HG02763 (cell line): ENCODE measurements at regions not wholly inside any gene's neighbourhood (a gene's known extent, or its start where the extent isn't known, plus 50 kb on each side); places are given as distances from the start of the nearest gene placed in this dataset.

Source experiments
- ATAC-seq: cut with Tn5 transposase; IDR thresholded peaks from one replicate; pipeline ENCODE4 v1.9.1; 2021; ENCODE audit warnings: mild to moderate bottlenecking, moderate library complexity; ENCODE audit not compliant: unreplicated experiment

GRCh38 chr16:51359141-51359955 is 208.3 kb upstream of the SALL1 start:
- no peak for ATAC-seq

GRCh38 chr16:51357839-51358238 is 206.8 kb upstream of the SALL1 start:
- no peak for ATAC-seq

- no peak for ATAC-seq
These were observed 204.8 kb upstream of the SALL1 start for GRCh38 chr16:51355875-51356274.

- no peak for ATAC-seq
These were observed 204.1 kb upstream of the SALL1 start for GRCh38 chr16:51355195-51355594.

GRCh38 chr16:51353055-51353454 is 202.0 kb upstream of the SALL1 start:
- ATAC-seq, result no peak

DNA sequence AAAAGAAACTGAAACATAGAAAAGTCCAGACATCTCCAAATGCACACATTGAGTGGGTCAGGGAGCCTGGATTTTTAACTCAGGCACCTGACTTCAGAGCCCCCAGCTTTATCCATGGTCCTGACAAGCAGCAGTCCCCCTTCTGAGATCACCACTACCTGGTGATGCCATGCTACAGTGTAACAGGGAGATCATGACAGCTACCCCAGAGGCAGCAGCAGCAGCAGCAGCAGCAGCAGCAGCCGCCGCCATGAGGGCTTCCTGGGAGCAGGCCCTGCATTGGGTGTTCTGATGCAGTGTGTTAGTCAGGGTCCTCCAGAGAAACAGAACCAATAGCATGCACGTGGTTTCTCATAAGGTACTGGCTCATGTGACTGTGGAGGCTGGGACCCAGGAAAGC is 198.6 kb upstream of the SALL1 start:
- ATAC-seq, result no peak

DNA sequence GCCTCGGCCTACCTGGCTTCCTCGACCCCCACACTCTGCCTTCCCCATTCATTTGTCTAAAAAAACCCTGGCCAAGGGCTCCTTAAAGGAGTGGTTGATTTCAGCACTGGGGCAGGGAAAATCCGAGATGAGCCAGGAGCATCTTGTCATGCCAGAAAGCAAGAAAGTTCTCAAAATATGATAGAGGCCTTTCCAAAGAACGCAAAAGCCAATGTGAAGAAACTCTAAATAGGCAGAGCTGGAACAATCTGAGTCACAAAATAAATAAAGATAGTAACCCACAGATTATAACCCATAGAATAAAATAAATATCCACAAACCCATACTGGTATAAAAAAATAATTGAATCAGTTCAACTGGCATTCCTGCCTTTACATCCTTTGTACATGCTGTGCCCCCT is 192.3 kb upstream of the SALL1 start:
- no peak for ATAC-seq

GRCh38 chr16:51341204-51341603 is 190.1 kb upstream of the SALL1 start:
- ATAC-seq, result no peak

DNA sequence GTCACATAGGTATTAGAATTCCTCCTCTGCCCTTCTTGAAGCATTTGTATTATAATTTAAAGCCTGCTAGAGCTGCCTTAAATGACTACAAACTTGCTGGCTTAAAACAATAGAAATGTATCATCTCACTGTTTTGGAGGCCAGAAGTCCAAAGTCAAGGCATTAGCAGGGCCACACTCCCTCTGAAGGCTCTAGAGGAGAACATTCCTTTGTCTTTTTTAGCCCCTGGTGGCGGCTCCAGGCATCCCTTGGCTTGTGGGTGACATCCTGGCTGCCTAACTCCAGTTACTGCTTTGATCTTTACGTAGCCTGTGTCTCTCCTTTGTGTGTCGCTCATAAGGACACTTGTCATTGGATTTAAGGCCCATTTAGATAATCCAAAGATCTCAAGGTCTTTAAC is 186.6 kb upstream of the SALL1 start:
- ATAC-seq, result no peak

- ATAC-seq, result no peak
These were observed 177.7 kb upstream of the SALL1 start for GRCh38 chr16:51328733-51329132.

DNA sequence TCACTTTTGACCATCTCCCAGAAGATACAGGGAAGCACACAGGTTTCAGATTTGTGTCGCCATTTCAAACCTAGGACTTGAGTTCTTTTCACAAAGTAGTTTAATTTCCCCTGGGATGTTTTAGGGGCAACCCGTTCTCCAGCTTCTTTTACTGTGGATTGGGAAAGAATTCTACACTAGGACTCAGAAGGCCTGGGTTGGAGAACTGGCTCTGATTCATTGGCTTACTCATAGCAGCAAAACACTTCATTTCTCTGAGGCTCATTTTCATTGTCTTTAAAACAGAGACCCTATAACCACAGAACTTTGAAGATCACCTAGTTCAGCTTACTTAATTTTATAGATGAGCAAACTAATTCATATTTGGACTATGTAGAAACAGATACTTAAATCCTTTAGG is 175.9 kb upstream of the SALL1 start:
- no peak for ATAC-seq

GRCh38 chr16:51326131-51326856 is 175.2 kb upstream of the SALL1 start:
- no peak for ATAC-seq

GRCh38 chr16:51321251-51321650 is 170.2 kb upstream of the SALL1 start:
- no peak for ATAC-seq

DNA sequence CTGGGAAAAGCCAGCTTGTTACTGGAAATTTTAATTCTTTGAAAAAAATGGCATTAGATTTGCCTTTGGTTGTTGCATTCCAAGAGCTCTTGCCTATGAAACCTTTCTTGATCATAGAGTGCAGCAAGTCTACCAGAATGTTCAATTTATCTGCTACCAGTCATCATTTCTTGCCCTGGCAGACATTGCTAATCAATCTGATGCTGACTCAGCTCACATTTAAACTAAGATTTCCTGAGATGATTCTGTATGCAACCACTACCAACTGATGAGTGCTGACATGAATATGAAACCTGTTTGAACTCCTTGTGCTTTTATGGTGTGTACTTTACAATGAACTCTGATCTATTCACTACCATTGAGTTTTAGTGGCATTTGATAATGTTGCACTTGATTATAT is 166.5 kb upstream of the SALL1 start:
- no peak for ATAC-seq

DNA sequence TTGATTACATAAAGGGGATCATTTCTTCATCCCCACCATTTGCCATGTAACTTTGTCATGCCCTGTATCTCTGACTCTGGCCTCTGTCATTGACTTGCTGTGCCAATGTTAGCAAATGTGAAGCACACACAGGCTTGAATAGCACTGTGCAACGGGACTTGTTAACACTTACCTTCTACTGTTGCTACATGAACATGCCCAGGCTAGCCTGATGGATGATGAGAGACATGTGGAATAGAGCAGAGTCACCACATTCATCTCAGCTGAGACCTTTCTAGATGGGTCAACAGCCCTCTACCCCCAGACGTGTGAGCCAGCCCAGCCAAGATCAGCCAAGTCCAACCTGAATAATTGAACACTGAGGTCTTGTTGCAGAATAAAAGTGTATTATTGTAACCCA is 162.1 kb upstream of the SALL1 start:
- no peak for ATAC-seq

GRCh38 chr16:51312363-51313150 is 161.5 kb upstream of the SALL1 start:
- no peak for ATAC-seq

DNA sequence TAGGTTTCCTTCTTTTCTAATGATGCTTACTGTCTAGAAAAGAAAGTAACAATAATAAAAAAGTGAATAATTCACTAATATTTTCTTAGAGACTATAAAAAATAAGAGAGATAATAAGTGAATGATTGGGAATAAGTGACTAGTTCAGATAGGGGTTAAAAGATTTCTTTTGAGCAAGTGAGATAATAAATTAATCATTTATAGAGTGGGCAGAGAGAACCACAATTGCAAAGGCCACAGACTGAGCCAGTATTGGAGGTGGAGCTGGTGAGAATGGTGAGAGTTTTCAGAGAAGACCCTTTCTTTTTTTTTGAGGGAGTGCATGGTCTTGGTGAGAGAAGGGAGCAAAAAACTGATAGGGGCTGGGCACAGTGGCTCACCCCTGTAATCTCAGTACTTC is 159.1 kb upstream of the SALL1 start:
- ATAC-seq, result no peak

DNA sequence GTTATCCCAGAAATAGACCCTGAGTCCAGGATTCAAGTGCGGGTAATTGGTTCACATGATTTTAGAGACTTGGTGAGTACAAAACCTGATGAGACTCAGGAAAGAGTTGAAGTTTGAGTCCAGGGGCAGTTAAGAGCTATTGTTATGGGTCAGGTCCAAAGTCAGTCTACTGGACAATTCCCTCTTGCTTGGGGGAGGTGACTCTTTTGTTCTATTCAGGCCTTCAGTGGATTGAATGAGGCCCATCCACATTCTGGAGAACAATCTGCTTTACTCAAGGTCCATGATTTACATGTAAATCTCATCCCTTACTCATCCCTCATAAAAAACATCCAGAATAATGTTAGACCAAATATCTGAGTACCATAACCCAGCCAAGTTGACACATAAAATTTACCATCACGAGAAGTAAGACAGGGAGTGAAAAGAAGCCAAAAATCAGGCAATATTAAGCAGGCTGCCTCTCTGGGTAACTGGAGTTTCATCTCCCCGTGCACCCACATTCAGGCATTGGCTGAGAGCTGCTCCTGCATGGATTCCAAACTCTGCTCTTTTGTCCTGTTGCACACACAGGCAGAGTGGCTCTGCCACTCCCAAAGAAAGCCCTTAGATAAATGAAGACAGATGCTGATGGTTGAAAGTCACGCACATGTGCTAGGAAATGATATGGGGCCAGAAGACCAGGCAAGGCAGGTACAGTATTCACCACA is 156.0 kb upstream of the SALL1 start:
- ATAC-seq, result no peak

- no peak for ATAC-seq
These were observed 155.0 kb upstream of the SALL1 start for GRCh38 chr16:51306116-51306515.

DNA sequence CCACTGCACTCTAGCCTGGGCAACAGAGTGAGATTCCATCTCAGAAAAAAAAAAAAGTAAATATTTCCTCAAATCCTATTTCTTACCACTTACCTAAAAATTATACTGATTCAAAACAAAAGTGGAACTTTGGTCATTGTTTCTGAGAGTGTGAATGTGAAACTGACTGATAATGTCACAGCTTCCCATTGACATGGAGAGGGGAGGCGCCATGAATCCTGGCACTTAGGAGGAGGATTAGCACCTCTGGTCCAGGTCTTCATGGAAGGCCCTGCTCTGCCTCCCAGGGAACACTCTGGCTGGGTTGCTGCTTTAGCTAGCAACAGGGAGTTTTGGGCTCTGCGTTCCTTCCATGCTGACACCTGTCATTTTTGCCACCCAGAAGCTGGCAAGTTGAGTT is 154.3 kb upstream of the SALL1 start:
- ATAC-seq, result no peak

DNA sequence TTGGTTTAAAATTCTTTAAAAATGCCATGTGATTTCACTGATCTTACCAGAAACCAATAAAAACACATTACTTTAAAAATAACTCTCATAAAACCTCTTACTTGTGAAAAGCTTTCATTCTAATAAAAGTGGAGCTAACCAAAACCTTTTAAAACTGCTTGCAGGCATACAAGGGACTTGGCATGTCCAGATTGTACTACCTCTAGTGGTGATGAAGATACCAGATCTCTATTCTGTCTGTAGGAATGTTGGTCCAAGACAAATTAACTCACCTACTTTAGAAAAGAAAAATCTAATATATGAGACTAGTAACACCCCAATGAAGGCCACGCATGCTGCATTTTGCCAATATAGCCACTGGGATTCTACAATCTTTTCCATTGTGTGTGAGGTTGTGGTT is 151.0 kb upstream of the SALL1 start:
- ATAC-seq, result no peak
